ENCODE measurements at regions not wholly inside any gene's neighbourhood (a gene's known extent, or its start where the extent isn't known, plus 50 kb on each side); places are given as distances from the start of the nearest gene placed in this dataset.

DNA sequence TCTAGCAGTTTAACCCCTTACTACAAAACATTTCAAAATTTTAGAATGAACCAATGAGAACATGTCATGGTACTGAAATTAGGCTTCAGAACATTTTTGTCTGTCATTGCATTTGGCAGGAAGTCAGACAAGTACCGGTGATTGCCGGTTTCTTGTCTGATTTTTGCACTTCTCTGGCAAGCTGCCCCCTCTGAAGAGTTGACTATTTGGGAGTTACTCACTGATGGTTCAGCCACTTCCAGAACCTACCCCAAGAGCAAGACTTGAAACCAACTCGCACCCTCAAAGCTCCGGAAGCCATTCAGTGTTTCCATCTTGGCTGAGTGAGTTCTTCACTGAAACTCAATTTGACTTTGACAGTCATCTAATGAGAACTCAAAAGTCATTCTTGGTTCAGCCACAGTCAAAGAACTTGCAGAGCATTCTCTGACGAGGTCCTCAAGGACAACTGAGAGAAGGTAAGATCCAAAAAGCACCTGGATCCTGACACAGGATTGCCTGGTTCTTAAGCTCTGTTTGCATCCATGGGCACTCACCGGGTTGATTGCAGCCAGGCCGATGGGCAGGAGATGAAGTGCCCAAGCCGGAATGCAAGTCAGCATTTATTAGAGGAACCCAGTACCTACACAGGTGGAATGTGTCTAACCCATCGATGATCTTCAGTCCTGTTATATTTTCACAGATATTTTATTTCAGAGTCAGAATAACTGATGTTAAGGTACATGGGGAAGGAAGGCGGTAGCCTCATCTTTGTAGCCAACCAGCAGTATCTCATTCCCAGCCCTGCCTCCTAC, 93.6 kb downstream of the USP22 start:
- DNase-seq (no peak), ATAC-seq (ENCODE audit: poor library complexity) (no peak)
- Mint-ChIP-seq H3K9me3 (no peaks in the 10 kb centered on the region), H3K27me3 (peaks cover 35% of the 10 kb centered on the region), H3K27ac (no peak overlapping the region), H3K36me3 (ENCODE audit: low read depth) (no peaks in the 10 kb centered on the region), H3K4me3 (no peak overlapping the region), H3K4me1 (ENCODE audit: low read depth) (no peaks in the 10 kb centered on the region)
- ChIA-PET CTCF (interaction anchor here (0.6 kb wide), 1 partner anchor 44 kb away, joined by 4 read pairs; no protein-coding TSS in a partner anchor), POLR2A (no interaction called here)
- H3K27ac ChIP-seq (ENCODE audit: low read depth in 1 of 2, low read length in 2 of 2): no peak overlapping the region
- H3K27me3 ChIP-seq (ENCODE audit: control insufficient read depth in 1 of 2, insufficient read depth in 2 of 2, low read length in 2 of 2): peaks cover 0 to 3% of the 10 kb centered on the region in 2 experiments
- no peak overlapping the region for H3K4me3 ChIP-seq (ENCODE audit: low read length)
- TF ChIP-seq CTCF (IDR thresholded peaks at IDR 0.05): no peak
- H3K36me3 ChIP-seq (ENCODE audit: insufficient read depth, low read length): no peaks in the 10 kb centered on the region
- intact Hi-C loops (cut with DNase I, micrococcal nuclease): loop anchor here in 1 of 2 experiments (10.0 kb wide), 1 partner anchor 566 kb away; no protein-coding TSS in a partner anchor
- H3K9me3 ChIP-seq (ENCODE audit: control insufficient read depth in 1 of 2, insufficient read depth in 1 of 2, low read length in 2 of 2): no peaks in the 10 kb centered on the region
- no peaks in the 10 kb centered on the region for H3K4me1 ChIP-seq (ENCODE audit: insufficient read depth, low read length)

Data from CD4-positive, alpha-beta T cell (primary cell).